ENCODE measurements at regions not wholly inside any gene's neighbourhood (a gene's known extent, or its start where the extent isn't known, plus 50 kb on each side); places are given as distances from the start of the nearest gene placed in this dataset.

- no peak for TF ChIP-seq CTCF (IDR thresholded peaks at IDR 0.05; ENCODE audit: low read depth, low read length, poor library complexity, severe bottlenecking)
- no peak for TF ChIP-seq EZH2phosphoT487 (IDR thresholded peaks at IDR 0.05; ENCODE audit: borderline replicate concordance, low read length)
Observed at GRCh38 chr2:220276741-220277444, 649.5 kb downstream of the SLC4A3 start.
